GM12878 (cell line): ENCODE measurements at regions not wholly inside any gene's neighbourhood (a gene's known extent, or its start where the extent isn't known, plus 50 kb on each side); places are given as distances from the start of the nearest gene placed in this dataset.

Experiments
- ATAC-seq: fragments of 200-7000 bp; cut with Tn5 transposase; 3 replicates; pipeline ENCODE4 v1.9.1; 2020; ENCODE audit warnings: mild to moderate bottlenecking, moderate library complexity
- BruUV-seq: library from RNA; stranded (reverse); fragments of 400-500 nt; replicated peaks from 2 replicates; lab custom pipeline; 2021; lab: Mats Ljungman, UMichigan
- CTCF ChIA-PET: fragments of 300-600 bp; sonication (Branson Sonifier 250); formaldehyde crosslinking; extraction: SDS; loops from one replicate; lab custom pipeline; 2021; ENCODE audit warnings: inconsistent platforms; lab: Yijun Ruan, JAX
- POLR2A ChIA-PET: fragments of 350-600 bp; formaldehyde crosslinking; extraction: SDS; loops from one replicate; lab custom pipeline; 2021; ENCODE audit warnings: inconsistent platforms; lab: Charles Lee
- RAD21 ChIA-PET: fragments of 300-600 bp; sonication (Branson Sonifier 250); formaldehyde crosslinking; loops from one replicate; lab custom pipeline; 2023; ENCODE audit warnings: antibody characterized with exemption; ENCODE audit not compliant: unreplicated experiment; lab: Charles Lee
- SMC1A ChIA-PET: fragments of 300-600 bp; sonication (Branson Sonifier 250); formaldehyde crosslinking; loops from one replicate; lab custom pipeline; 2023; ENCODE audit not compliant: unreplicated experiment, uncharacterized antibody; lab: Charles Lee
- DNase-seq: peaks from one replicate; pipeline ENCODE4 v3.0.0-alpha.2; 2011; ENCODE audit warnings: low read depth, low spot score
- FAIRE-seq: peaks from 3 replicates; lab custom pipeline; 2011; peaks lifted over from hg19 to GRCh38; lab: Jason Lieb, UNC
- H2AFZ ChIP-seq: 2 replicates; pipeline ENCODE4 v1.6.0; 2011; ENCODE audit warnings: low read depth, low read length, control low read depth; ENCODE audit not compliant: control insufficient read depth
- H3K27ac ChIP-seq: 2 replicates; pipeline ENCODE4 v1.5.1; 2011; ENCODE audit warnings: control low read depth; ENCODE audit not compliant: control insufficient read depth, insufficient read depth
- H3K27me3 ChIP-seq, 2 experiments: replicated peaks in 1 of 2; 2 replicates each; pipeline versions ENCODE4 v1.6.0 to v1.6.1; 2011; ENCODE audit warnings: low read length in 1 of 2; ENCODE audit not compliant: control insufficient read depth in 2 of 2, insufficient read depth in 2 of 2
- H3K36me3 ChIP-seq, 2 experiments: 2 replicates each; pipeline ENCODE4 v1.5.1; 2011; ENCODE audit warnings: low read length in 1 of 2; ENCODE audit not compliant: control insufficient read depth in 2 of 2, insufficient read depth in 2 of 2
- H3K4me1 ChIP-seq: 2 replicates; pipeline ENCODE4 v1.6.1; 2011; ENCODE audit warnings: mild to moderate bottlenecking, low read length, moderate library complexity, mixed read lengths; ENCODE audit not compliant: control insufficient read depth, insufficient read depth
- H3K4me2 ChIP-seq: 2 replicates; pipeline ENCODE4 v1.6.0; 2011; ENCODE audit warnings: control low read depth; ENCODE audit not compliant: control insufficient read depth, insufficient read depth
- H3K4me3 ChIP-seq: fragments of 200-600 bp; sonication (generic); 2 replicates; pipeline ENCODE4 v1.5.1; 2016
- H3K79me2 ChIP-seq: 2 replicates; pipeline ENCODE4 v1.6.0; 2011; ENCODE audit warnings: low read length; ENCODE audit not compliant: control insufficient read depth, insufficient read depth
- H3K9ac ChIP-seq: 2 replicates; pipeline ENCODE4 v1.8.0; 2011; ENCODE audit warnings: low read length, control low read depth, mixed read lengths; ENCODE audit not compliant: control insufficient read depth, insufficient read depth
- H3K9me3 ChIP-seq: replicated peaks from 3 replicates; pipeline ENCODE4 v1.5.1; 2011; ENCODE audit warnings: mild to moderate bottlenecking, low read length; ENCODE audit not compliant: control insufficient read depth, insufficient read depth
- H4K20me1 ChIP-seq: 2 replicates; pipeline ENCODE4 v1.6.0; 2011; ENCODE audit not compliant: control insufficient read depth, insufficient read depth
- EP300 ChIP-seq, 2 experiments: fragments of 150-350 bp in 1 of 2; IDR thresholded peaks; 2 replicates each; pipeline ENCODE4 v1.6.1; 2011 to 2012; ENCODE audit warnings: low read depth in 2 of 2, low read length in 2 of 2, borderline replicate concordance in 1 of 2, improper control_type of control experiment in 1 of 2, inconsistent platforms in 1 of 2; ENCODE audit not compliant: control insufficient read depth in 1 of 2
- HDAC6 ChIP-seq: fragments of 200-600 bp; sonication (generic); IDR thresholded peaks from one replicate; pipeline ENCODE4 v1.8.0; 2017; ENCODE audit warnings: antibody characterized with exemption; ENCODE audit not compliant: unreplicated experiment
- ZBED1 ChIP-seq: IDR thresholded peaks from 2 replicates; pipeline ENCODE4 v1.6.1; 2016; ENCODE audit warnings: borderline replicate concordance
- WGBS: methylation state at CpG from one replicate; pipeline ENCODE4 v1.1.6; 2016; ENCODE audit warnings: low lambda C conversion rate; ENCODE audit not compliant: insufficient replicate concordance, insufficient coverage; ENCODE audit errors: missing lambda C conversion rate; 5-methylcytosine and 5-hydroxymethylcytosine counted together
- in situ Hi-C: fragments of 300-500 bp; cut with MboI; formaldehyde crosslinking; loops from 9 replicates; pipeline ENCODE4 v1.14.3; 2018; ENCODE audit warnings: mixed read lengths
- intact Hi-C: fragments of 100-400 bp; cut with micrococcal nuclease; formaldehyde crosslinking; loops from one replicate; pipeline ENCODE4 v1.14.2; 2022; ENCODE audit not compliant: unreplicated experiment

DNA sequence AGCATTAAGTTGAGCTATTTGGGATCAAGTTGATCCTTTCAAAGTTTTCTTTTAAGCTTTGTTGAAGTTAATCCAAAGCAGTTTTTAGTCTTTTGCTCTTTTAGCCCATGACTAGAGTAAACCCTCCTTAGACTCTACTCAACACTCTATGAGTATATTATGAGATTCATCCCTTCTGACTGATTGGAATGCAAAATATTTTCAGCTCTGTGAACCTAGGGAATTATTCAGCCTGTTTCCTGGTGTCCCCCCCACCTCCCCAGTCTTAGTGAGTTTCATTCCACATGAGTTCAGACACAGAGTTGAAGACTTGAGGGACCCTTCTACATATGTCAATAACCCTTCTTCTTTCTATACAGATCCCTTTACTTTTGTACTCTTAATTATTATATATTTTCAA is 413.7 kb downstream of the RFPL4B start:
- no peak for FAIRE-seq
- TF ChIP-seq EP300 (IDR thresholded peaks at IDR 0.05; ENCODE audit: borderline replicate concordance in 1 of 2, control insufficient read depth in 1 of 2, low read depth in 2 of 2, low read length in 2 of 2), result no peak
- no peak for TF ChIP-seq HDAC6
- no peak overlapping the region for H3K4me3 ChIP-seq
- ChIA-PET CTCF (no interaction called here), SMC1A (no interaction called here), POLR2A (no interaction called here), RAD21 (no interaction called here)
- H4K20me1 ChIP-seq, result no peaks in the 10 kb centered on the region
- no peak overlapping the region for H3K4me2 ChIP-seq
- no TSS peak for BruUV-seq
- no peaks in the 10 kb centered on the region for H3K4me1 ChIP-seq
- H3K79me2 ChIP-seq, result no peaks in the 10 kb centered on the region
- DNase-seq, result no peak
- H3K9me3 ChIP-seq, result no peaks in the 10 kb centered on the region
- in situ Hi-C loops, result no loop called here
- no peak overlapping the region for H3K9ac ChIP-seq
- intact Hi-C loops, result no loop called here
- H3K27ac ChIP-seq, result no peak overlapping the region
- no peak overlapping the region for H2AFZ ChIP-seq
- no peaks in the 10 kb centered on the region for H3K27me3 ChIP-seq
- no peak for ATAC-seq
- no peaks in the 10 kb centered on the region for H3K36me3 ChIP-seq

DNA sequence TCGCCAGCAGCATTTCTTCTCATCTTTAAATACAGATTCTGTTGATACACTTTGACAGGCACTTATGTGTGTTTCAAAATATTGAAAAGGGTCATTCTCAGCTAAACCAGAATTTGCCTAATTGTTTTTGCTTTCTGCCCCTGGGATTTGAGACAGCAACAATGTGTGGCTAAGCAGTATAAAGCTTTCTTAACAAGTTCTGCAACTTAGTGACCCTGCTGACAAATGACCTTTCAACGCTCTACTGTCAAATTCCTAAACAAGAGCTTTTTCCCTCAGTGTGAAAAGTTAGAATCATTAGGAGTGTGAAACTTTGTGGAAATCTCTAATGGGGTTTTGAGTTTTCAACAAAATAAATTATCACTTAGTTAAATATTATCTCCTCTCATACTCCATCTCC is 414.6 kb downstream of the RFPL4B start:
- Histone ChIP-seq H3K4me2 (no peak overlapping the region), H4K20me1 (no peaks in the 10 kb centered on the region), H3K4me3 (no peak overlapping the region), H3K9me3 (no peaks in the 10 kb centered on the region), H3K9ac (no peak overlapping the region), H3K79me2 (no peaks in the 10 kb centered on the region), H3K27ac (no peak overlapping the region), H3K4me1 (no peaks in the 10 kb centered on the region), H3K27me3 (no peaks in the 10 kb centered on the region), H2AFZ (no peak overlapping the region), H3K36me3 (no peaks in the 10 kb centered on the region)
- in situ Hi-C loops (no loop called here), intact Hi-C loops (no loop called here)
- BruUV-seq, result no TSS peak
- ChIA-PET POLR2A (no interaction called here), SMC1A (no interaction called here), RAD21 (no interaction called here), CTCF (no interaction called here)
- FAIRE-seq (no peak), ATAC-seq (no peak), DNase-seq (no peak)
- 29% methylated on average over 2 of the region's 2 CpGs for WGBS
- no peak for TF ChIP-seq ZBED1
